Limb (tissue), 2 donors: ENCODE measurements at regions not wholly inside any gene's neighbourhood (a gene's known extent, or its start where the extent isn't known, plus 50 kb on each side); places are given as distances from the start of the nearest gene placed in this dataset.
A peak's percentile ranks its signal among the peaks of the same experiment; 100 is the strongest.

Experiments used
- DNase-seq, 2 donors: peaks; one replicate each; pipeline ENCODE4 v3.0.0-alpha.2; 2016; ENCODE audit errors: extremely low spot score in 2 of 2

DNA sequence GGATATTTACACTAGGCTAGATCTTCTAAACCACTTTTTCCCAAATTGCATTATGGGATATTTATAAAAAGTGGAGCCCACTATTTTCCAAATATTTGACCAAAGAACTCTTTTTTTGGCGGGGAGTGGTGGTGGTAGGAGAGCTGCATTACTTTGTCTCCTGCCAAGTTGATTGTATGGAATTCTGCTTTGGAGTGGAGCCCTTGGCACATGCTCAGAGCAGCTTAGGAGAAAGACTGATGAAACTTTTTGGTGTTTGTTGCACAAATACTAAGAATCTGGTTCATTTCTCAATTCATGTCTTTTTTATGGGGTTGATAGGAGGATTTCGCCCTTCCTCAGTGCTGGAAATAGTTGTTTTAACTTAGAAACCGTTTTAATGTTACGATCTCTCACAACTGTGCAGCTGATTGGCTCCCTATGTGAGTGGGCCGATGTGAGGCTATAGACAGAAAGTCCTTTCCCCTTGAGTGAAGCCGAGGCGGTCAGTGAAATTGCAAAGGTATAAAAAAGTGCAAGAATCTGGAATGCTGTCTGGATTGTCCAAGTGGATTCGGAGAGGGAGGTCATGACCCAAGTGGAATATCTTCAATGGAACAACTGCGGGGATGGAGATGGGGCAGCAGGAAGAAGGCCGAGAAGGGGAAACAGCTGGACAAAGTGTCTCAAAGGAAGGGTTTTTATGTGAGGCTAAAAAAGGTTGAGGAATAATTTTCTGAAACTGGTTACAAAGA lies 415.9 kb downstream of the FGF9 start:
- DNase-seq: peak in 1 of 2 donors; percentile 25

DNA sequence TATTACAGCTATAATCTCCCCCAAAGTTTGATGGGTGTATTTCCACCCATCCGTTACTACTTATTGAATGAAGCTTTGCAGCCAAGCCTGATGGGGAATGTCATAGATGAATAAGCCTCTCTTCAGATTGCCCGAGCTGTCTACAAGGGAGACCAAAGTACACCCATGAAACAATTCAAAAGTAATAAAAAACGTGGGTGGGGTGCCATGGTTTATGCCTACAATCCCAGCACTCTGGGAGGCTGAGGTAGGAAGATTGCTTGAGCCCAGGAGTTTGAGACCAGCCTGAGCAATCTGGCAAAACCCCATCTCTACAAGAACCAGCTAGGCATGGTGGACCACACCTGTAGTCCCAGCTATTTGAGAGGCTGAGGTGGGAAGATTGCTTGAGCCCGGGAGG lies 419.2 kb downstream of the FGF9 start:
- no peak for DNase-seq

DNA sequence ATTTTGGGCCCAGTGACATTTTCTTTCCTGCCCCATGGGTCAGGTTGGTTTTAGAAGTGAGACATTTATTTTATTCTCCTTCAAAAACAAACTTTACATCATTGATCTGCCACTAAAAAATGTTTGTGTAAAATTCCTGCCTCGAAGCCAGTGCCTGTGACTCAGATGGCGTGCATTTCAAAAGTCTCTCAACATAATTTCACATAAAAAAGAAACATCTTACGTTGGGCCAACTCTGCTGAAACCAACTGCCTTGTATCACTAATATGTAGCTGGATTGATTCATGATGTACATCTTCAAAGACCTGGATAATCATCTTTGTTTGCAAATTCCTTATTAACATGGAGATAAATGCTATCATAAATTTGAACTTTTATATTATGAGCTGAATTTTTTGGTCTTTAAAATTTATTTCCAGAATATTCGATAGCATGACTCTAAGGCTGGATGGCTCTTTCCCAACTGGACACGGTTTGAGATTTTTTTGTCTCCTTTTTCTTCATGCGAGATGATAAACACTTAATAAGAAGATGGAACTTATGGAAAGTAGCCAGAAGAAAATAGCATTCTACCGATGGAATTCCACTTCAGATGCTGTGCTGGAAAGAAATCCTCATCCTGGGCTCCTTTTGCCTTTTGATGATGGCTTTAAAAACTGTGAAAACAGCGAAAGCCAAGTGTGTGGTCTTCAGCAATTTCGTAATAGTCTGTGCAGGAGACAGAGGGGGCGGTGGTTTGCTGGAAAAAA lies 420.5 kb downstream of the FGF9 start:
- DNase-seq: peak in 1 of 2 donors; percentile 55

DNA sequence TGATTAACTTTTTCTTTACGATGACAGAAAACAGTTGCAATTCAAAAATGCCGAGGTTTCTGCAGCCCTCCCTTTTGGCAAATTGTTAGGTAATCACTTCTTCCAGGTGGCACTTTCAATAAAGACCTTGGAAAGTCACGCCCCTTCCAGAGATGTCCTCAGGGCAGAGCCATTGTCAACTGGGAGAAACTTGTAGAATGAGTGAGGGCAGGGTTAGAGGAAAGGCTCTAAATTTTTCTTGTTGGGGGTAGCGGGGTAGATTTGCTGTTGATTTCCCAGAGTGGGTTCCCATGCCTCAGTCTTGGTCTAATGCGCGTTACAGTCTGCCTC lies 421.1 kb downstream of the FGF9 start:
- DNase-seq: no peak

DNA sequence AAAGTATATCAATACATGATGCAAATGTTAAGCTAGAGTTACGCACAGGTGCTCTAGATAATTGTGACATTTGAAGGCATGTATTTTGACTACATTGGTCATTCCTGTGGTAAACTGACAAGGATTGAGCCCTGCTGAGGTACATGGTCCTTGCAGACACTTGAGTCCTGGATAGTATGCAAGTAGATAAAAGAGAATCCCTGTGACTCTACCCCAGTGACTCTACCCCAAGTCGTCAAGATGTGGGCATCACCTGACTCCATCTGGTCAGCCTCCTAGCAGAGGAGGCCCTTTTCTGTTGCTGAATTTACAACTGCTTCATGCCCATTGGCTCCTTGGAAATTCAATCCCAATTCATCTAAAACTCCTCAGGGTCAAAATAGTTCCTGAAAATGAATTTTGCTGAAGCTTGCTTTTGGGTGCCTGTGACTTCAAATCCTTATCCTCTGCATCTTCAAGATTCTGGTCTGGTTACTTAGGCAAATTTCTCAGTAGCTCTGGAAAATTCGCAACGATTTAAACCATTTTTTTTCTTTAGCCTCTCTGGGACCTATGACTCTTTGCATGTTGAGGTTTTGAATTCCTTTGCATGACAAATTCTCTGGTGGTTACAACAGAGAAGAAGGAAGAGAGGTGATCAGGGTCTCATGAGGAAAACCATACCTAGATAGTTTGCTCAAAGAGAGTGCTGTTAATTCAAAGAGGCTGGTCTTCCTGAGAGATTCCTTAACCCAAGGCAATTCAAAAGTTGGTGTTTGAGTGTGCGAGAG lies 422.1 kb downstream of the FGF9 start:
- no peak for DNase-seq

DNA sequence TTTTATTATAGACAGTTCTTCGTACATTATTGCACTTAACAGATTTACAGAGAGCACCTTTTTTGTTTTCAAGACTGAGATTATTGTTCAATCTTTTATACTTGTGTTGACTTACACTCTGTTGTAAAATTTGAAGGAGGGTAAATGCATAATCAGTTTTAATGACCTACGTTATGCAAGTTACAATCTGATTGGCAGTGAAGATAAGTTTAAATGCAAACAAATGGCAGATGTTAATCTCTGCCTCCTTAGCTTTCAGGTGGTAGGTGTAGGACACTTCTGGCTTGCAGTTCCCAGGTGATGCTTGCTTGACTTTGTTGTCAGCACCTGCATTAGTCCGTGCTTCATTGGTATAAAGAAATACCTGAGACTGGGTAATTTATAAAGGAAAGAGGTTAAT lies 424.9 kb downstream of the FGF9 start:
- no peak for DNase-seq

DNA sequence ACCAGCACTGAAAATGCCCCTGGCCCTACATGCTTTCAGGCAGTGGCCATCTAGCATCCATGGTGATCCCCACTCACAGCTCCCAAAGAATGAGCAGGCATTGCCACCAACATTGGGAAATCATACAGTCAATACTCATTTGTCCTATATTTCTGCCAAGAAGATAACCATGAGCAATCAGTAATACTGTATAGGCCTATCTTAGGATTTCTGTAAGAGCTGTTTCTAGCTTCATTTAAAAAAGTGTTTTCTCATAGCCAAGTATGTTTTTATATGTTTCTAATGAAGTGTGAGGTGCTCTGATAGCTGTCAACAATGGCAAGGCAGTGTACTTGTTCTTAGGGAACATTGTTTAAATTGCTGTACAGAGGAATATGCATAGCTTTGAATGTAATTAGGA lies 428.7 kb downstream of the FGF9 start:
- DNase-seq: no peak

DNA sequence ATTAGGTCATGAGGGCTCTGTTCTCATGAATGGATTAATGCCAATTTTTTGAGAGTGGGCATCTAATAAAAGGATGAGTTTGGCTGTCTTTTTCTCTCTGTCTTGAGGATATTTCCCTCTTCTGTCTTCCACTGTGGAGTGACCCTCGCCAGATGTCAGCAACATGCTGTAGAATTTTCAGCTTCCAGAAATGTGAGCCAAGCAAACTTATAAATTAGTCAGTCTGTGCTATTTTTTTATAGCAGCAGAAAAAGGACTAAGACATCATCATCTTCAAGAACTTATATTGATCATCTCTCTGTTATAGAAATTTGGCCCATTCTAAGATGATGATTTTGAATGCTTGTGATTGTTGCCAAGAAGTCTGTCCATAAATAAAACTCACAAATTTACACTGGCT lies 431.4 kb downstream of the FGF9 start:
- peak in 1 of 2 donors; percentile 34 for DNase-seq

DNA sequence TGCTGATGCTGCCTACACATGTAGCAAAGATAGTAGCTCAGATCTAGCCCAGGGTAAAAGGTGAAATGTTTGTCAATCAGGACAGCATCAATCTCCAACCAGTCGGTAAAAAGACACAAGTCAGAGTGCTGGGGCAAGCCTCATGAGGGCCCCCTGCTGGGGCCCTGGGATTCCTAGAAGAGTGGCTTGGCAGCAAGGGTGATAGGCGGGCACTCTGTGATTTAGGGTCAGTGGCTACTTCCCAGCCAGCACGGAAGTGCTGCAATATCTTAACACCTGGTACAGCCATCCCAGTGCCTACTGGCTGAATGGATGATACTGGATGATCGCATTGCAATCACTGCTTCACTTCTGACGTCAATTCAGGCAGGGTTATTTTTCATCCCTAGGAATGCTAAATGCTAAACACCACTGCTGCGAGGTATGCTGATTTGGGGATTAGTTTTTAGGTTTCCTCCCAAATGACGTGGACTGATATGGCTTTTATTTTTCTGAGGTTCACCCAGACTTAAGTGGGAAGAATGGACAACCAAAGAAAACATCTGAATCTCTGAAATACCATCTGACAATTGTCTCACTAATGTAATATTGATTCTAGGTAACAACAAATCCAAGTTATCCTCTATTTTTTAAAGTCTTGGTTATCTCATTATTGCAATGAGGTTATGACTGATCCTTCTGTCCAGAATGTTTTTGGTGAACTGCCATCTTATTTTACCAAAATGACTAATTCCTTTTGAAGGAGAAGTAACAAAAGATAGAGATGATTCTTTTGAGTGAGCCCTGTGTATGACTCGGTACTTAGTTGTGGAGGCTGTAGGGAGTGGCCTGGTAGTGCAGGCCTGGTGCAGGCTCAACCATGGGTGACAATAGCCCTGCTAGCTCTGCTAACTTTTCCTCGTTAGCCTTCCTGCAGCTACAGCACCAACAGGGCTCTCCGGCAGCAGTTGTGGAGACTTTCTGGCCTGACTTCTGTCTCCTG lies 432.5 kb downstream of the FGF9 start:
- no peak for DNase-seq

DNA sequence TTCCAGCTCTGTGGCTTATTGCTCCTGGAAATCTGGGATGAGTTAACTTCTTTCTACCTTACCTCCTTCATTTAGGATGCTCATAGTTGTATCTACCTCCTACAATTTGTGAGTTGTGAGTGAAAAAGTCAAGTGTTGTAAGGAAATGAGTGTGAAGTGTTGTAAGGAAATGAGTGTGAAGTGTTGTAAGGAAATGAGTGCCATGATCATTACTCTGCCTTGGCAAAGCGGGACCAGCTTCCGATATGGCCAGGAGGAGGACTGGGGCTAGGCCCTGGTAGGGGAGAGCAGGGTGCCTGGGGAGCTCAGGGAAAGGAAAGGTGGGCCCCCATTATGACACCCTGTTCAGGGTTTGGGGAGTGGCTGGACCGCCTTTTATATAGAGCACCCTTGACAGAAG lies 435.2 kb downstream of the FGF9 start:
- DNase-seq: no peak

DNA sequence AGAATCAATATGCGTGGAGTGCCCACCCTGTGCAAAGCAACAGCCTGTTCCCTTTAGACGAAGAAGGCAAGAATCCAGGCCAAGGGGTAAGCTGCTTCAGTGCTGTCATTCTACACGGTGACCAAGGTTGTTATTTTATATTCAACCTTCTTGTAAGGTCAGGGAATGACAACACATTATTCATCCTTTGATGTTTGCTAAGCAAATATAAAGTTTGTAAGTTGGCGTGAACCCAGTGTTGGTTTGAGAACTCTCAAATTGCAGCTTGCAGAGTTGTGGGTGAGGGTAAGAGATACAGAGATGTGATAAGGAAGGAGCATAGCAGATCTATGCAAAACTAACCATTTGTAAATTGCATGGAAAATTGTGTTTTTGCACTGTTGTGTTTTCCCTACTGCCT lies 436.7 kb downstream of the FGF9 start:
- no peak for DNase-seq

DNA sequence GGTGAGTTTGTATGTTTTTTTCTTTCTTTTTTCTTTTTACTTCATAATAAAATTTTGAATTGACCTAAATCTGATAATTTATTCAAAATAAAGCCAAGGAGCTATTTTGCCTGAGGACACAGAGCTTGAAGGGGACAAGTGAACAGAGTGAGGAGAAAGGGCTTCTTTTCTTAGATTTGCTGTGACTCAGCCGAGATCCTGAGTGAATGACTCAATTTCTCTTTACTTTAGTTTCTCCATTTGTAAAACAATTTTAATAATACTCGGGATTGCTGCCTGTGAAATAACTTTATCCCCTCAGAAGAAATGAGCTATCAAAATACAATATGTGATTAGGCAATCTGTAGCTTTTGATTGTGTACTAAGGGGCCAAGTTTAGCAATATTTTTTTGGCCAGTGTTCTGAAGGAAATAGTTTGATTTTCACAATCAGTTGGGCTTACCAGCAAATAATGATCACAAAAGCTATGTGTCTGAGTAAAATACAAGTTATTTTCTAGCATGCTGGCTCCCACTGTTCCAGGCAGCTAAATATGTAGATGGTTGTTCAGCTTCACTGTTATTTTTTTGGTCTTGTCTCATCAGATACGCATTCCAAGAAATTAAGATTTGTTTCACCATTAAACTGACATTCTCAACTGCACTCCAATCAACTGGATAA lies 437.5 kb downstream of the FGF9 start:
- peak in 1 of 2 donors; percentile 30 for DNase-seq

DNA sequence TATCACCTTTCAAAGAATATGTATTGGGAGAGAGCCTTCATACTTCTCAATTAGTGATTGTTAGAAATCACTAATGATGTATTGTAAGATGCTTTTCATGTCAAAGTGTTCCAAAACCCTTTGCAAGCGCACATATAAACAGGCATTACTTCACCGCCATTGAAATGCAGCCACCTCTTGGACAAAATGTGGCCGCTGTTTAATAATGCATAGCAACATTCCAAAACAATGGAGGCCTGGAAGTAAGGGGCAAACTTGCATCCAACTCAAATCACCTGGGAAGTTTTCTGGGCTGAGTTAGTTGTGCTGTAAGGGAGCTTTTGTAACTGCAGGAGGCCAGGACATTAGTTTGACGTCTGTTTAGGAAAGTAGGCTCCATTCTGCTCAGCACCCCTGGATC lies 438.1 kb downstream of the FGF9 start:
- DNase-seq: peak in 1 of 2 donors; percentile 50

DNA sequence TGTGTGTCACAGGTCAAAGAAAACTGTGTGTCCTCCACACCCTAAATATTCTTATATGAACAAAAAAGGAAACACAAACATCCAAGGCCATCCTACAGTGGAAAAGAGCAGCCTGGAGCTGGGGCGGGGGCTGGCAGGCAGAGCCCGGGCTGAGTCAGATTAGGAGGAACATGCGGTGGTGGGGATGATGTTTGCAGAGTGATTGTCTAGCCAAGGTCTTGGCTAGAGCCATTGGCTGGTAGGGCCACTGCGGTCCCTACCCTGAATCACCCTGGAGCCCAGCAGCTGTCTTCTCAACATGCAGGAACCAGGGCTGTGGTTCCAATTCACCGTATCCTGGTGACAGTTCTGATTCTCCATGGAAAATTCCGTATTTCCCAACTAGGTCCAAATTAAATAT lies 439.5 kb downstream of the FGF9 start:
- DNase-seq: no peak

DNA sequence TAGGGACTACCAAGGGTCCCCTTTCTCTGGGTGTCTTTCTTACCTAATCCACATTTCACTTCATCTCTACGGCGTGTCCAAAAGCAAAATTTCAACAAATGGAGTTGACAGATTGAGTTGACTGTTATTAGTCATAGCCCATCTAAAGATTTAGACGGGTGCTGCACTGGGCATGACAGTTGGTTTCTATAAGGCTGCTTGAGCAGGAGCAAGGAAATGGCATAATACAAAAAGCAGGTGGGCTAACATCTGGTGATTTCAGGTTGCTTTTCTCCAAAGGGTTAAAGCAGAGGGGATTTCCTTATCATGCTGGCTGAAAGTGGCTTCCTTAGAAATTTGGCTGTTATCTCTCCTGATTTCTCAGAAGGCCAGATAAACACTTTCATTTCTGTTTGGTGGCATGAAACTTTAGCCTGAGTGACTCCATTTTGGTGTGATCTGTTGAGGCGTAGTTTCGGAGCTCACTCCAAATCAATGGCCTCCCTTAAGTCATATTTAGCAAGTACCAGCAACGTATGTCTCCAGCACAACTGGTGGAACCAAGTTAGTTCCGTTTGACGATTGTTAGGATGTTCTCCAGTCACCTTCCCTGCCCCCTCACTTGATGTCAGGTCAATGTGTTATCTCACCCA lies 440.4 kb downstream of the FGF9 start:
- no peak for DNase-seq

DNA sequence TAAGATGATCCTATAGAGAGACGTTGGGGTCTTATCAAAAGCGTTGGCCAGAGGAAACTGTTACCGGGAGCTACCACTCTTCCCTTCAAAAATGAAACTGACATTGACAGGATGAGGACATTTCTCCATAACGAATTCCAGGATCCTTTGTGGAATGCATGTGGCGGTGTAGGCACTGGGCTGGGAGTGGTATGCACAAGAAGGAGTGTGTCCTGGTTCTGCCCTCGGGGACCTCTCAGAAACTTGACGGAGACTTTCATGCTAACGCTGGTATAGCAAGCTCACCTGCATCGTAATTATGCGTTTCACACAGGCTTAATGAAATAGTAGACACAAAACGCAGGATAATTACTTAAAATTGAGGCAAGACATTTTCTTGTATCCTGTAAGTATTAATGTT lies 441.1 kb downstream of the FGF9 start:
- DNase-seq: no peak

DNA sequence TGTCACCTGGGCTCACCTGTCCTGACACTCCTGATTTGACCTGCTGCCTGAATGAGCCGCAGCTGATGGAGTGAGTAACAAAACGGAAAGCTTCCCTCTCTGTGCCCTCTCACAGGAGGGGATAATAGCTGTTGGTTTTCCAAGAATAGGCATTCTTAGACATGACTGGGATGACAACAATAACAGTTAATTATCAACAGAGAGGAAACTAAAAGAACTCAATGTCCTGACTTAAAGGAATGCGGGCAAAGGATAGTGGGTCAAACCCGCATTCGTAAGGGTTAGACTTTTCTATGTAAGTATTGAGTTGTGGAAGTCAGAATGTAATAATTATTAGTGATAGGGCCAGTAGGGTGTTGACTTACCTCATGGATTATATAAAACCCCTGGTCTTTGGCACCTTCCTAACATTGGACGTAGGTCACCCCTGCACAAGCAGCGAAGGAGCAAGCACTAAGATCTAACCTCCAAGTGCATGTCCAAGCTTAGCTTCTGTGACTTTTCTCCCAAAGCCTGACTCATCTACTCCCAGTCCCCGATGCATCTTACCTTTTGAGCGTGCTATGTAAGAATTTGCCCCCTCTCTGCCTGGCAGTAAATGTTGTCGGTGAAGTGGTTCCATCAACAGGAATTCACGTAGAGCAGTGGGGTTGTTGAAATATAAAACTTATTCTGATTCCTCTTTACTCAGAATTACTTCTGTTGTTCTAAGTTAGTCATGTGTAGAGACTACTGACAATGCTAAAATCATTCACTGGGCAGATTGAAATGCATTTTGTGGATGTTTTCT lies 442.3 kb downstream of the FGF9 start:
- no peak for DNase-seq

DNA sequence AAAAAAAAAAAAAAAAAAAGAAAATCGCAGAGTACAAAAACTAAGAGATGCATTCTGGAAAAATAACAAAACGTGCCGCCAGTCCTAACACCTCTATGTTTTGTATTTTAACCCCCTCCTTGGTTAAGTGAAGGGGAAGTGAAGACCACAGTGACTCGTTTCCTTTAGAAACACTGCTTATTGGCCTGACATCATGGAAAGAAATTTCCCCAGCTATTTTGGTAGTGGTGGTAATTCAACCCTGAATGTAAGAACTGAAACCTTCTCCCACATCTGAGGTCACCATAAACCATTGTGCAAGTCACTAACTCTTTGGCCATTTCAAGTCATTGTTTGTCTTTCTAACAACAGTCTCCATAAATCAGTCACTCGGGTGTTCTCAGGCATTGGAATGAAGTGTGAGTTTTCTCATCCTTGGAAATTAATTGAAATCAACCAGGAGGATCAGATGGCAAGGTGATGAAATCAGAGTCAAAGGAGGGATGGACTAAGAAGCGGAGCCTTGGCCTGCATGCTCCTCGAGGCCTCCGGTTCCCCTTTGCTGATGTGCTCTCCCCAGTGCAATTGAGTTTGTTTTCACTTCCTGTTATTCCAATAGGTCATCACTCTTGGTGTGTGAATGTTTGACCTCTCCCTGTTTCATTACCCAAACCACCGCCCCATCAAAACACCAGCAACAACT lies 443.9 kb downstream of the FGF9 start:
- no peak for DNase-seq

DNA sequence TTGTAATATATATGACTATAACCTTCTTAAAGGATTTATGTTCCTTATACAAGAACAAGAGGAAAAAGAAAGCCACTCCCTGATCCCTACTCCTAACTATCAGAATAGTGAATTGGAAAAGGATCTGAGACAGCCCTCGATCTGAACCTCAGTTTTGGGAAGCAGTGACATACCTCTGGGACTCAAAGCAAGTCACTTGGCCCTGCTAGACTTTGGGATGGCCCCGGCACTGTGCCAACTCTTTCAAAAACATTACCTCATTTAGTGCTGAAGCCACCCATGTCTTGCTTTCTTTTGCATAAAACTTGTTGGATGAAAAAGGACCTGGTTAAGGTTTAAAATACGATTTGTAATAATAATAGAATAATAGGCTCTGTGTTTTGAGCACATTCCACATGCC lies 447.3 kb downstream of the FGF9 start:
- DNase-seq: no peak
